Gastroesophageal sphincter (tissue), 3 donors: ENCODE measurements at regions not wholly inside any gene's neighbourhood (a gene's known extent, or its start where the extent isn't known, plus 50 kb on each side); places are given as distances from the start of the nearest gene placed in this dataset.

ENCODE experiments used
- POLR2A ChIP-seq, 2 donors: fragments of 450-650 bp; IDR thresholded peaks; one replicate each; pipeline ENCODE4 v1.6.1; 2017; ENCODE audit warnings: antibody characterized with exemption in 2 of 2, mild to moderate bottlenecking in 2 of 2, moderate library complexity in 1 of 2
- POLR2AphosphoS5 ChIP-seq: sonication (generic); formaldehyde crosslinking; IDR thresholded peaks from one replicate; pipeline ENCODE4 v1.6.1; 2017; ENCODE audit warnings: antibody characterized with exemption
- TF ChIP-seq, protein P1 (sequence below), 4 experiments: fragments of 200-600 bp in 2 of 4; fragments of 450-650 bp in 2 of 4; sonication (generic) in 1 of 4; IDR thresholded peaks; one replicate each; pipeline ENCODE4 v1.5.1; 2017 to 2019; ENCODE audit warnings: antibody characterized with exemption in 4 of 4, mild to moderate bottlenecking in 2 of 4, moderate library complexity in 2 of 4

DNA sequence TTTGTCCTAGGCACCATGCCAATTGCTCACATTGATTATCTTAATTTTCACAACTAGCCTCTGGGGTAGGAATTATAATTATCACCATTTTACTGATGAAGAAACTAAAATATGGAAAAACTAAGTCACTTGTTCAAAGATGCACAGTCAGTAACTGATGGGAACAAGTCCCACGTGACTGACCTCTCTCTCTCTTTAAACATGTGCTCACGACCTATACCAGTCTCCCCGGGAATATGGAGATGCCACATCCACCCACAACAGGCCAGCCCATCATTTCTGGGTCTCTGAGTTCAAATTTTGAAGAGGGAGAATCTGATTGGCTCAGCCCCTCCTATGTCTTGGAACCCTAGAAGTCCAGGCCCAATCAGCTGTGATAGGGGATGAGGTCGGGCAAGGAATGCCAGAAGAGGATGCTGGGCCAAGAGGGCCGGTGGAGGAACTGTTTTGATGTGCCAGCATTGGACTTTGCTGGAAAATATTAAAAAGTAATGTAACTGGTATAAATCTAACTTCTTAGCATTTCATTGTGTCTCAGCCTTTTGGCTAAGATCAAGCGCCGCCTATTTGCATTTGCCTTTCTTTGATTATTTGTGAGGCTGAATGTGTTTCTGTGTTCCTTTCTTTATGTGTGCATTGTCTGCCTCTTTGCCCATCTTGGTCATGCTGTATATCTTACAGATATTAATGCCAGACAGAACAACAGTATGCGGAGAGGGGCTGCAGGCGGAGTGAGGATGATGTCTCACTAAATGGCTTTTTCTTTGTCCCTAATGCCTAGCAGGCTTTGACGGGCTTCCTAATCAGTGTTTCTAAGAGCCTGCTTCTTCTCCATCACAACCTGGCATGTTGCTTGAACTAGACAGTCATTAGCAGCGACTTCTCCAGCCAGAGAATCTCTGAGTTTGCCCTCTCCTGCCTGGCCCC is 126.6 kb downstream of the VEGFA start:
- no peak for TF ChIP-seq POLR2AphosphoS5
- no peak for TF ChIP-seq POLR2A (IDR thresholded peaks at IDR 0.05)
- TF ChIP-seq, protein P1, sequence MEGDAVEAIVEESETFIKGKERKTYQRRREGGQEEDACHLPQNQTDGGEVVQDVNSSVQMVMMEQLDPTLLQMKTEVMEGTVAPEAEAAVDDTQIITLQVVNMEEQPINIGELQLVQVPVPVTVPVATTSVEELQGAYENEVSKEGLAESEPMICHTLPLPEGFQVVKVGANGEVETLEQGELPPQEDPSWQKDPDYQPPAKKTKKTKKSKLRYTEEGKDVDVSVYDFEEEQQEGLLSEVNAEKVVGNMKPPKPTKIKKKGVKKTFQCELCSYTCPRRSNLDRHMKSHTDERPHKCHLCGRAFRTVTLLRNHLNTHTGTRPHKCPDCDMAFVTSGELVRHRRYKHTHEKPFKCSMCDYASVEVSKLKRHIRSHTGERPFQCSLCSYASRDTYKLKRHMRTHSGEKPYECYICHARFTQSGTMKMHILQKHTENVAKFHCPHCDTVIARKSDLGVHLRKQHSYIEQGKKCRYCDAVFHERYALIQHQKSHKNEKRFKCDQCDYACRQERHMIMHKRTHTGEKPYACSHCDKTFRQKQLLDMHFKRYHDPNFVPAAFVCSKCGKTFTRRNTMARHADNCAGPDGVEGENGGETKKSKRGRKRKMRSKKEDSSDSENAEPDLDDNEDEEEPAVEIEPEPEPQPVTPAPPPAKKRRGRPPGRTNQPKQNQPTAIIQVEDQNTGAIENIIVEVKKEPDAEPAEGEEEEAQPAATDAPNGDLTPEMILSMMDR (IDR thresholded peaks at IDR 0.05) = no peak
